BE2C (cell line): ENCODE measurements at regions not wholly inside any gene's neighbourhood (a gene's known extent, or its start where the extent isn't known, plus 50 kb on each side); places are given as distances from the start of the nearest gene placed in this dataset.
"Not testable (repeated sequence)": the region's sequence is repeated elsewhere in the genome, so short reads cannot be mapped to it uniquely, and the experiment has no call there.

Experiments used
- DNase-seq: peaks from one replicate; pipeline ENCODE4 v3.0.0-alpha.2; 2020
- H3K27me3 ChIP-seq: fragments of 250-450 bp; sonication (Bioruptor Pico); 2 replicates; pipeline ENCODE4 v1.5.1; 2020; ENCODE audit warnings: mild to moderate bottlenecking
- H3K36me3 ChIP-seq: fragments of 250-450 bp; sonication (Bioruptor Pico); 2 replicates; pipeline ENCODE4 v1.5.1; 2020; ENCODE audit warnings: mild to moderate bottlenecking
- H3K4me1 ChIP-seq: fragments of 250-450 bp; sonication (Bioruptor Pico); 2 replicates; pipeline ENCODE4 v1.5.1; 2020
- H3K4me3 ChIP-seq: 2 replicates; pipeline ENCODE4 v1.5.1; 2011; ENCODE audit warnings: low read depth, low read length
- H3K9me3 ChIP-seq: fragments of 250-450 bp; sonication (Bioruptor Pico); 2 replicates; pipeline ENCODE4 v1.5.1; 2020
- TF ChIP-seq, protein P1 (sequence below): IDR thresholded peaks from 2 replicates; pipeline ENCODE4 v1.5.1; 2012; ENCODE audit warnings: mild to moderate bottlenecking, low read depth, low read length

DNA sequence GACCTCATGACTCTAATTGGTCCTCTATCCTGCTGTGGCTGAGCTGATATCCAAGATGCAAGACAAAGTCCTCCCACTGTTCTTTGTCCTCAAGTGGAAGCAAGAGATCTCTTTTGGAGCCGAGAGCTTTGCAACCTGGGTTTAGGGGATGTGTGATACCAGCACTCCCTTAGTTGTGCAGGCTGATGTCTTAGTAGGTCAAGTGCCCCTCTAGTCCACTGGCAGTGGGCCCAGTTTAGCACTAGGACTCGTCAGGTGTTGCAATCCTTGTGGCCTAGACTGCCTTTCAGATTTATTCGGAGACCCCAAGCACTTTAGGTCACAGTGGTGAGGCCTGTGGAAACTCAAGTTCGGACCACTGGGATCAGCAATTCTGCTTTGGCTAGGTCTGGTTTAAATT is 64.0 kb downstream of the GPRASP3 start:
- H3K36me3 ChIP-seq = no peaks in the 10 kb centered on the region
- no peak overlapping the region for H3K4me3 ChIP-seq
- no peak for DNase-seq

DNA sequence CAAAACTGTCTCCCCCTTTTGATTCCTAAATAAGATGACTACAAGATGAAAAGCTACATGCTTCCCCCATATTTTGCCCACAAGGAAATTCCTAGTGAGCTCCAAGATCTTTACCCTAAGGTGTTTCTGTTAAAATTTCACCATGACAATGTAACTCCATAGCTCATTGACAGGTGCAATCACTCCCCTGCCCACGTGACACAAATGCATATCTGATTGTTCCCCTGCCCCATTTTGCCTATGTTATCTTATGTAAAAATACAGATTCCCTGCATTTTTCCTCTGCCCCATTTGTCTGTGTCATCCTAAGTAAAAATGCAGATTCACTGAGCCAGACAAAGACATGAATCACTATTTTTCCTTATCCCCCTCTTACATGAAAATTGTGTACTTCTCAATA is 66.7 kb downstream of the GPRASP3 start:
- Histone ChIP-seq H3K27me3 (no peaks in the 10 kb centered on the region), H3K36me3 (no peaks in the 10 kb centered on the region), H3K9me3 (no peaks in the 10 kb centered on the region), H3K4me1 (no peaks in the 10 kb centered on the region), H3K4me3 (no peak overlapping the region)
- TF ChIP-seq, protein P1, sequence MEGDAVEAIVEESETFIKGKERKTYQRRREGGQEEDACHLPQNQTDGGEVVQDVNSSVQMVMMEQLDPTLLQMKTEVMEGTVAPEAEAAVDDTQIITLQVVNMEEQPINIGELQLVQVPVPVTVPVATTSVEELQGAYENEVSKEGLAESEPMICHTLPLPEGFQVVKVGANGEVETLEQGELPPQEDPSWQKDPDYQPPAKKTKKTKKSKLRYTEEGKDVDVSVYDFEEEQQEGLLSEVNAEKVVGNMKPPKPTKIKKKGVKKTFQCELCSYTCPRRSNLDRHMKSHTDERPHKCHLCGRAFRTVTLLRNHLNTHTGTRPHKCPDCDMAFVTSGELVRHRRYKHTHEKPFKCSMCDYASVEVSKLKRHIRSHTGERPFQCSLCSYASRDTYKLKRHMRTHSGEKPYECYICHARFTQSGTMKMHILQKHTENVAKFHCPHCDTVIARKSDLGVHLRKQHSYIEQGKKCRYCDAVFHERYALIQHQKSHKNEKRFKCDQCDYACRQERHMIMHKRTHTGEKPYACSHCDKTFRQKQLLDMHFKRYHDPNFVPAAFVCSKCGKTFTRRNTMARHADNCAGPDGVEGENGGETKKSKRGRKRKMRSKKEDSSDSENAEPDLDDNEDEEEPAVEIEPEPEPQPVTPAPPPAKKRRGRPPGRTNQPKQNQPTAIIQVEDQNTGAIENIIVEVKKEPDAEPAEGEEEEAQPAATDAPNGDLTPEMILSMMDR = no peak
- DNase-seq = no peak

More for the DNA sequence above, 64.0 kb downstream of the GPRASP3 start:
- H3K9me3 ChIP-seq = no peaks in the 10 kb centered on the region
- no peaks in the 10 kb centered on the region for H3K4me1 ChIP-seq
- no peaks in the 10 kb centered on the region for H3K27me3 ChIP-seq
- TF ChIP-seq, protein P1 = no peak

DNA sequence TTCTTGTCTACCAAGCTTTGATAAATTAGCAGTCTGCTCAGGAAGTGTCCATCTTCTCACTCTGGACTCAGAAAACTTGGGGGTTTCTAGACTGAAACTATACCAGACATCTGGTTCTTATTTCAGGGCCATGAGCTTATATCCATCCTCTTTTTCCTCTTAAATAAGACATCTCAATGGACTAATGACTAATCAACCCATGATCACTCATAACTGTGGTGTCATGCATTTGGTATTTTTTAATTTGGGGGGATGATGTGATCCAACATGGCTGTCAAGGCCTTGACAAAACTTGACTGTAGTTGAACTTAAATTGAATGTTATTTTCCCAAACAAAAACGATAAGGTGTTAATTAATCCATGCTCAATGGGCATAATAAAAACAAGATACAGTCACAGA is 87.8 kb downstream of the GPRASP3 start:
- H3K27me3 ChIP-seq = no peaks in the 10 kb centered on the region
- H3K9me3 ChIP-seq = no peaks in the 10 kb centered on the region
- DNase-seq = no peak
- H3K36me3 ChIP-seq = no peaks in the 10 kb centered on the region
- no peaks in the 10 kb centered on the region for H3K4me1 ChIP-seq
- no peak overlapping the region for H3K4me3 ChIP-seq
- TF ChIP-seq, protein P1 = no peak

DNA sequence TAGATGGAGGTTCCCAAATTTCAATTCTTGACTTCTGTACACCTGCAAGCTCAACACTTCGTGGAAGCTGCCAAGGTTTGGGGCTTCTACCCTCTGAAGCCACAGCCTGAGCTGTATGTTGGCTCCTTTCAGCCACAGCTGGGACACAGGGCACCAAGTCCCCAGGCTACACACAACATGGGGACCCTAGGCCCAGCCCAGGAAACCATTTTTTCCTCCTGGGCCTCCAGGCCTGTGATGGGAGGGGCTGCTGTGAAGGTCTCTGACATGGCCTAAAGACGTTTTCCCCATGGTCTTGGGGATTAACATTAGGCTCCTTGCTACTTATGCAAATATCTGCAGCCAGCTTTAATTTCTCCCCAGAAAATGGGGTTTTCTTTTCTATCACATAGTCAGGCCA is 97.7 kb downstream of the GPRASP3 start:
- H3K27me3 ChIP-seq, H3K9me3 ChIP-seq, DNase-seq, H3K4me1 ChIP-seq, H3K4me3 ChIP-seq, H3K36me3 ChIP-seq: not testable (repeated sequence)

DNA sequence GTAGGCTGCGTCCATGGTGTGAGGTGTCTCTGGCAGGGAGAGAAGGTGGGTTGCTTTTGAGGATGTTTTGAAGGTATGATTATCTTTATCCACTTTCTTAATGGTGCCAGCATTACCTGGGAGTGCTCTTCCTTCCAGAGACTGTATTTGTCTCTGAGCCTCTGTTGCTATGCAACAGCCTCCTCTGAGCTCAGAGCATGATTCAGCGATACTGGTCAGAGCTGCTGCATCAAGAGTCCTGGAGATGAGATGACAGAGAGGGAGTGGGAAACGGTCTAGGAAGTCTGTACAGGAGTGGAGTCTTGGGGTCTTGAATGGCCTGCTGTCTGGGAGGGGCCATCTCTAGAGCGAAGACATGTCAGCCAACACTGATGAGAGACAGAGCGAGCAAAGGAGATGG is 104.4 kb upstream of the RAB40AL start:
- TF ChIP-seq, protein P1 = no peak
- no peaks in the 10 kb centered on the region for H3K27me3 ChIP-seq
- no peak overlapping the region for H3K4me3 ChIP-seq
- no peaks in the 10 kb centered on the region for H3K4me1 ChIP-seq
- no peaks in the 10 kb centered on the region for H3K9me3 ChIP-seq
- no peaks in the 10 kb centered on the region for H3K36me3 ChIP-seq
- DNase-seq = no peak

DNA sequence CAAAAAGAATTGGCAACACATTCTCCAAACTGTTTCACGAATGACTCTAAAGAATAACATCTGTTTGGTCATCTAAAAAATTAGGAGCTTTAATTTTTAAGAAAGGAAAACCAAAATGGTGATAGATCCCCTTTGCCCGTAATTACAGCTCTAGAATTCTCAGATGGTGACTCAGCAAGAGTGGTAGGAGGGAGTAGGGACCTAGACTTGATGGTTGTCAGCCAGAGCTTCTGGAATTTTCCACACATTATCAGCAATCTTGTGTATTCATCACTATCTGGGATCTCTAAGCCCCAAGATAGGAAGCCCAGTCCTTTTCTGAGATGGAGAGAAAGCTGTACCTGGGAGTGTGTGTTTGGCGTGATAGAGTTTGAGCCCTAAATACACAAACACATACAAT is 103.9 kb upstream of the RAB40AL start:
- Histone ChIP-seq H3K4me1 (no peaks in the 10 kb centered on the region), H3K36me3 (no peaks in the 10 kb centered on the region), H3K27me3 (no peaks in the 10 kb centered on the region), H3K9me3 (no peaks in the 10 kb centered on the region), H3K4me3 (no peak overlapping the region)
- TF ChIP-seq, protein P1 = no peak
- no peak for DNase-seq
